IPS-15b (cell line): ENCODE measurements at regions not wholly inside any gene's neighbourhood (a gene's known extent, or its start where the extent isn't known, plus 50 kb on each side); places are given as distances from the start of the nearest gene placed in this dataset.

Source experiments
- H3K27me3 ChIP-seq: one replicate; pipeline ENCODE4 v1.6.1; 2013; ENCODE audit warnings: low read length; ENCODE audit not compliant: control insufficient read depth, insufficient read depth
- H3K36me3 ChIP-seq: one replicate; pipeline ENCODE4 v1.6.1; 2013; ENCODE audit warnings: low read length; ENCODE audit not compliant: control insufficient read depth, insufficient read depth
- H3K4me1 ChIP-seq: one replicate; pipeline ENCODE4 v1.6.1; 2013; ENCODE audit warnings: mild to moderate bottlenecking, low read length; ENCODE audit not compliant: control insufficient read depth, insufficient read depth
- H3K4me3 ChIP-seq: one replicate; pipeline ENCODE4 v1.5.1; 2013; ENCODE audit warnings: low read depth, low read length
- H3K9ac ChIP-seq: one replicate; pipeline ENCODE4 v1.6.1; 2013; ENCODE audit warnings: low read depth, mild to moderate bottlenecking, low read length
- H3K9me3 ChIP-seq: one replicate; pipeline ENCODE4 v1.6.1; 2013; ENCODE audit warnings: mild to moderate bottlenecking, low read length; ENCODE audit not compliant: control insufficient read depth, insufficient read depth

- Histone ChIP-seq H3K9ac (no peak overlapping the region), H3K4me1 (no peaks in the 10 kb centered on the region), H3K27me3 (no peaks in the 10 kb centered on the region), H3K4me3 (no peak overlapping the region), H3K9me3 (peaks cover 3% of the 10 kb centered on the region), H3K36me3 (no peaks in the 10 kb centered on the region)
These were observed 239.7 kb upstream of the API5 start for GRCh38 chr11:43072096-43072495.

DNA sequence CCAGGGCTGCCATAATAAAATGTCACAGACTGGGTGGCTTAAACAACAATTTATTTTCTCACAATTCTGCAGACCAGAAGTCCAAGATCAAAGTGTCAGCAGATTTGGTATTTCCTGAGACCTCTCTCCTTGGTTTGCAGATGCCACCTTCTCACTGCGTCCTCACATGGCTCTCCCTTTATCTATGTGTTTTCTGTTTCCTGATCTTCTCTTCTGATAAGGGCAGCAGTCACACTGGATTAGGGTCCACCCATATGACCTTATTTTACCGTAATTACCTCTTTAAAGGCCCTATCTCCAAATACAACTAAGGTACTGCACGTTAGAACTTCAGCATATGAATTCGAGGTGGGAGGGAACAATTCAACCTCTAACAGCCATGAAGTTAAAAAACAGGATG, 238.9 kb upstream of the API5 start:
- H3K4me1 ChIP-seq: no peaks in the 10 kb centered on the region
- H3K9ac ChIP-seq: no peak overlapping the region
- no peaks in the 10 kb centered on the region for H3K36me3 ChIP-seq
- H3K4me3 ChIP-seq: no peak overlapping the region
- H3K9me3 ChIP-seq: peaks cover 3% of the 10 kb centered on the region
- no peaks in the 10 kb centered on the region for H3K27me3 ChIP-seq

DNA sequence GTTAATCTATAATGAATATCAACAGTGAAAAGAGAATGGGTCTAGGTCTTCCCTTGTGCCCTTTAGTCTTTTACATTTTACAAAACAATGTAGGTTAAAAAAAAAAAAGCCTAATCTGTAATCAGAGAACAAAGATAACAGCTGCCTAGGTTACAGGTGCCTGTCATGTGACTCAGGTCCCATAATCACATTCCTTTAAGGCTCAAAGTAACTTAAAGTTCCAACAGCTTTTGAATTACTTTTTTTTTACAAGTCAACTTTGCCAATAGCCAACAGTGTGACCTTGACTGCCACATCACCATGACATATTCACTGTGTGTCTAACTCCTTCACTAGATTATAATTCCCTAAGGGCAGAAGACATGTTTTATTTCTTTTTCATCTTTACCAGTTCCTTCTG, 237.0 kb upstream of the API5 start:
- H3K4me1 ChIP-seq: no peaks in the 10 kb centered on the region
- H3K9ac ChIP-seq: no peak overlapping the region
- H3K36me3 ChIP-seq: no peaks in the 10 kb centered on the region
- H3K27me3 ChIP-seq: no peaks in the 10 kb centered on the region
- no peak overlapping the region for H3K4me3 ChIP-seq
- H3K9me3 ChIP-seq: peaks cover 3% of the 10 kb centered on the region

- Histone ChIP-seq H3K27me3 (no peaks in the 10 kb centered on the region), H3K9ac (no peak overlapping the region), H3K4me3 (no peak overlapping the region), H3K9me3 (no peaks in the 10 kb centered on the region), H3K36me3 (no peaks in the 10 kb centered on the region), H3K4me1 (no peaks in the 10 kb centered on the region)
These were observed 210.7 kb upstream of the API5 start for GRCh38 chr11:43101113-43101512.

DNA sequence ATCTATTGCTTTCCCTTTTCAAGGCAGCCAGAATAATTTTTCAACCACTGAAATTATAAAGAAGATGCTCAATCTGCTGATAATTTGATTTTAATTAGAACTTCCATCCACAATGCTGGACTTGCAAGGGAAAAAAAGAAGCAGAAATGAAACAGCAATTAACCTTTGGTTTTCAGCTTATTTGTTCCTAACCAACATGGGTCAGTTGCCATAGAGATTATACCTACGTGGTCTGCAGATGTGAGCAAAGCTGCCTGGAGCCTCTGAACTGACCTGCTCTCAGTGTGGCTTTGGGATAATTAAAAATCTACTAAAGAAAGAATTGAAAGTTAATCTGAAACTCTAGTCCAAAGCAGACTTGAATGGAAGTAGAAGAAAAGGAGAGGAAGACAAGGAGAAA, 195.7 kb upstream of the API5 start:
- H3K36me3 ChIP-seq: no peaks in the 10 kb centered on the region
- H3K4me3 ChIP-seq: no peak overlapping the region
- H3K27me3 ChIP-seq: no peaks in the 10 kb centered on the region
- H3K9ac ChIP-seq: no peak overlapping the region
- no peaks in the 10 kb centered on the region for H3K9me3 ChIP-seq
- H3K4me1 ChIP-seq: no peaks in the 10 kb centered on the region

DNA sequence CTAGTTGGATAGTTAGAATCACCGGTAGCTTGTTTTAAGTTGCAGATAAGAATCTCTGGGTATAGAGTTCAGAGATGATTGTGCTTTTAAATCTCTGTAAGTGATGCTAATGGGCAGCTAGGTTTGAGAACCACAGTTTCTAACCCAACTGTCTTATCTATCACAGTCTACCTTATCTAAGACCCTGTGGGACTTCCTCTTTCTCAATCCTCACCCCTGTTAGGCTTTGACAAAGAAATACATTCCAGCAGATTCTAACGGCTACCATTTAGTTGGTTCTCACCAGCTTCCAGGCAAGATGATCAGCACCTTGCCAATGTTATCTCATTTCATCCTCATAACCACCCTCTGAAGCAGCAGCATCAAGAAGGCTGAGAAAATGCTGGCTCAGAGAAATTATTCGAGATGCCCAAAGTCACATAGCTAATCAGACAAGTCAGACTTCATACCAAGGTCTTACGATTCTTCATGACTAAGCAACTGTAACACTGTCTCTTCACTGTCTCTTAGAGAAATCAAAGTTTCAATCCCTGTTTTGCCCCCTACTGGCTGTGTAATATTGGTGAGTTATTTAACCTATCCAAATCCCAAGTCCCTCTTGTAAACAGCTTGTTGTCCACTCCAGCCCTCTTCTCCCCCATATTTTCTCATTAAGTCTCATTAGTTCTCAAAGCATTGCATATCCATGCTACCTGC, 192.4 kb upstream of the API5 start:
- H3K9me3 ChIP-seq: no peaks in the 10 kb centered on the region
- H3K4me1 ChIP-seq: no peaks in the 10 kb centered on the region
- H3K9ac ChIP-seq: no peak overlapping the region
- no peak overlapping the region for H3K4me3 ChIP-seq
- H3K36me3 ChIP-seq: no peaks in the 10 kb centered on the region
- H3K27me3 ChIP-seq: no peaks in the 10 kb centered on the region

DNA sequence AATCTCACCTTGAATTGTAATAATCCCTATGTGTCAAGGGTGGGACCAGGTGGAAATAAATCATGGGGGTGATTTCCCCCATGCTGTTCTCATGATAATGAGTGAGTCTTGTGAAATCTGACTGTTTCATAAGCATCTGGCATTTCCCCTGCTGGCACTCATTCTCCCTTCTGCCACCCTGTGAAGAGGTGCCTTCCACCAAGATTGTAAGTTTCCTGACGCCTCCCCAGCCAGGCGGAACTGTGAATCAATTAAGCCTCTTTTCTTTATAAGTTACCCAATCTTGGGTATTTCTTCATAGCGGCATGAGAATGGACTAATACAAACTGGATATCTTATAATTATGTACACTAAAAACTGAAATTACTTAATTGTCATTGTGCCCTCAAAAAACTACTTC, 189.2 kb upstream of the API5 start:
- Histone ChIP-seq H3K36me3 (no peaks in the 10 kb centered on the region), H3K9me3 (no peaks in the 10 kb centered on the region), H3K4me3 (no peak overlapping the region), H3K9ac (no peak overlapping the region), H3K27me3 (no peaks in the 10 kb centered on the region), H3K4me1 (no peaks in the 10 kb centered on the region)

- H3K4me3 ChIP-seq: no peak overlapping the region
- H3K27me3 ChIP-seq: no peaks in the 10 kb centered on the region
- no peaks in the 10 kb centered on the region for H3K36me3 ChIP-seq
- no peaks in the 10 kb centered on the region for H3K9me3 ChIP-seq
- H3K4me1 ChIP-seq: no peaks in the 10 kb centered on the region
- no peak overlapping the region for H3K9ac ChIP-seq
These were observed 188.4 kb upstream of the API5 start for GRCh38 chr11:43123443-43123842.

GRCh38 chr11:43124272-43124935, 187.4 kb upstream of the API5 start:
- Histone ChIP-seq H3K4me3 (no peak overlapping the region), H3K9ac (no peak overlapping the region), H3K9me3 (no peaks in the 10 kb centered on the region), H3K36me3 (no peaks in the 10 kb centered on the region), H3K27me3 (no peaks in the 10 kb centered on the region), H3K4me1 (no peaks in the 10 kb centered on the region)

DNA sequence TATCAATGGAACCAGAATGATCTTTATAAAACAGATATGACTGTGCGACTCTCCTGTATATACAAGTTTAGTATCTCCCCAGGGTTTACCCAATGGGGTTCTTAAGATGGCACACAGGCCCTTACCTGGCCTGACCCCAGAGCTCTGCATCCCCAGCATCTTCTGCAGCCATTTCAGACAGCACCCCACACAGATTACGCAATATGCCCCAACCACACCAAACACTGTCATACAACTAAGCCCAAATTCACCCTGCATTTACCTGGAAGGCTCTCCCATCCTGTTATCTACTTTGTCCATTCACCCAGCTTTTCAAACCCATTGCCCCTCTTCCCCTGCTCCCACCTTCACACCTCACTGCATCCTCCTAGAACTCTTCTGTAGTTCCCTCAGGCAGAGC, 182.5 kb upstream of the API5 start:
- no peak overlapping the region for H3K9ac ChIP-seq
- no peaks in the 10 kb centered on the region for H3K36me3 ChIP-seq
- H3K4me3 ChIP-seq: no peak overlapping the region
- H3K4me1 ChIP-seq: no peaks in the 10 kb centered on the region
- no peaks in the 10 kb centered on the region for H3K27me3 ChIP-seq
- H3K9me3 ChIP-seq: no peaks in the 10 kb centered on the region

- no peak overlapping the region for H3K4me3 ChIP-seq
- no peaks in the 10 kb centered on the region for H3K4me1 ChIP-seq
- no peaks in the 10 kb centered on the region for H3K9me3 ChIP-seq
- H3K36me3 ChIP-seq: no peaks in the 10 kb centered on the region
- no peaks in the 10 kb centered on the region for H3K27me3 ChIP-seq
- H3K9ac ChIP-seq: no peak overlapping the region
These were observed 181.2 kb upstream of the API5 start for GRCh38 chr11:43130616-43131015.

DNA sequence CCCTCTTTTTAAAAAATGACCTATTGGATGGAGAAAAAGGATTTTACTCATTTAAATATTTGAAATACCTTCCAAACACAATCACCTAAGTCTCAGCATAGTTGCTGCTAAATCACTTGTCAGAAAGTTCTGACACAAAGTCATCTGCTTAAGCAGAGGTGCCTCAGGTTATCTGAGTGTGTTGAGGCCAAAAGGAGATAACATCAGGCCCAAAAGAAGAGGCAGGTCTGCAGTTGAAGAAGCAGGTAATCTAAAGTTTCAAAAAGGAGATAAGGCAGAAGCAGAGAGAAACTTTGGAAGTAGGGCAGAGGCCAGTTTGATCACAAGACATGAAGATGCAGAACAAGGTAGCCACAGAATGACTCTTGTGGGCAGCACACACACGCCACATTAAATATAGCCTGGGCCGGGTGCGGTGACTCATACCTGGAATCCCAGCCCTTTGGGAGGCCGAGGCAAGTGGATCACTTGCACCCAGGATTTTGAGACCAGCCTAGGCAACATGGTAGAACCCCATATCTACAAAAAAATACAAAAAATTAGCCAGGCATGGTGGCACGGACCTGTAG, 175.7 kb upstream of the API5 start:
- H3K27me3 ChIP-seq: no peaks in the 10 kb centered on the region
- no peak overlapping the region for H3K4me3 ChIP-seq
- no peaks in the 10 kb centered on the region for H3K4me1 ChIP-seq
- H3K9ac ChIP-seq: no peak overlapping the region
- H3K9me3 ChIP-seq: no peaks in the 10 kb centered on the region
- H3K36me3 ChIP-seq: no peaks in the 10 kb centered on the region
